ENCODE measurements at regions not wholly inside any gene's neighbourhood (a gene's known extent, or its start where the extent isn't known, plus 50 kb on each side); places are given as distances from the start of the nearest gene placed in this dataset.
A peak's percentile ranks its signal among the peaks of the same experiment; 100 is the strongest.

- Histone ChIP-seq H2AFZ (ENCODE audit: low read length) (no peak overlapping the region), H3K4me3 (ENCODE audit: low read length) (no peak overlapping the region), H3K9me3 (ENCODE audit: low read length) (no peaks in the 10 kb centered on the region), H3K4me1 (ENCODE audit: insufficient read depth, low read length) (no peaks in the 10 kb centered on the region), H3K36me3 (ENCODE audit: low read depth, low read length) (no peaks in the 10 kb centered on the region), H3K27ac (ENCODE audit: low read length) (no peak overlapping the region), H3K27me3 (ENCODE audit: low read length) (no peaks in the 10 kb centered on the region), H3K9ac (ENCODE audit: low read length) (no peak overlapping the region), H4K20me1 (ENCODE audit: low read length) (no peaks in the 10 kb centered on the region), H3K79me2 (ENCODE audit: low read length) (no peaks in the 10 kb centered on the region), H3K9me2 (replicated peaks; ENCODE audit: low read length) (no peaks in the 10 kb centered on the region), H3K4me2 (ENCODE audit: low read length) (no peak overlapping the region), H3F3A (ENCODE audit: low read length, unreplicated experiment) (no peaks in the 10 kb centered on the region)
- no peak for ATAC-seq
- DNase-seq, result no peak
- ChIA-PET POLR2A (ENCODE audit: unreplicated experiment) (no interaction called here), CTCF (no interaction called here)
- intact Hi-C loops (cut with micrococcal nuclease), result no loop called here
- no TSS peak for BruUV-seq (replicated peaks)
- TF ChIP-seq CTCF (conservative IDR thresholded peaks at IDR 0.05; ENCODE audit: low read depth, low read length) (no peak), EZH2 (IDR thresholded peaks at IDR 0.05; ENCODE audit: low read length, unreplicated experiment) (no peak)
Measured at GRCh38 chr9:25613709-25614108, 64.5 kb downstream of the TUSC1 start.

DNA sequence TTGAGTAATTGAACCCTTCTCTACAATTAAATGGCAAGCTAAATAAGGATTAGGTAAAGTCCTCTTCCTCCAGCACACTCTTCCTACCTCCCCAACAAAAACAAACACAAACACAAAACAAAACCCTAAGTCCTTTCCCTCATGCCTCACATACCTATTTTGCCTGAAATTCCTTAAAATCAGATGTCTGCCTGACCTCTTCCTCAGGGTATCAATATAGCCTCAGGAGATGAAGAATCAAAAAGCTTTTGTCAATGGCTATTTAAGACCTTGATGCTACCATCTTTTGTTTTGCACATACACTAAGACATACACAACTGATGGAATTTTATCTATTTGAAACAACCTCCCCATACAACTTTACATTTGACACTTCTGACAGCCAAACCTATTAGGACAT is 75.1 kb downstream of the TUSC1 start:
- no peaks in the 10 kb centered on the region for H4K20me1 ChIP-seq (ENCODE audit: low read length)
- H3K27me3 ChIP-seq (ENCODE audit: low read length), result no peaks in the 10 kb centered on the region
- peaks cover 16% of the 10 kb centered on the region for H3K4me1 ChIP-seq (ENCODE audit: insufficient read depth, low read length)
- no peak overlapping the region for H2AFZ ChIP-seq (ENCODE audit: low read length)
- H3K36me3 ChIP-seq (ENCODE audit: low read depth, low read length), result no peaks in the 10 kb centered on the region
- no peak overlapping the region for H3K4me3 ChIP-seq (ENCODE audit: low read length)
- H3K9me2 ChIP-seq (replicated peaks; ENCODE audit: low read length), result no peaks in the 10 kb centered on the region
- 0 out of 2 replicates have a peak overlapping the region, but pooled peaks have one; percentile 56 for H3K4me2 ChIP-seq (ENCODE audit: low read length)
- TF ChIP-seq CTCF (conservative IDR thresholded peaks at IDR 0.05; ENCODE audit: low read depth, low read length) (no peak), EZH2phosphoT487 (IDR thresholded peaks at IDR 0.05; ENCODE audit: borderline replicate concordance, low read length) (no peak), EZH2 (IDR thresholded peaks at IDR 0.05; ENCODE audit: low read length, unreplicated experiment) (no peak)
- DNase-seq (no peak), ATAC-seq (no peak)
- H3K9me3 ChIP-seq (ENCODE audit: low read length), result no peaks in the 10 kb centered on the region
- H3K9ac ChIP-seq (ENCODE audit: low read length), result no peak overlapping the region
- CTCF ChIA-PET, result no interaction called here
- H3F3A ChIP-seq (ENCODE audit: low read length, unreplicated experiment), result no peaks in the 10 kb centered on the region
- no peak overlapping the region for H3K27ac ChIP-seq (ENCODE audit: low read length)
- BruUV-seq (replicated peaks), result no TSS peak
- H3K79me2 ChIP-seq (ENCODE audit: low read length), result no peaks in the 10 kb centered on the region
- intact Hi-C loops (cut with micrococcal nuclease), result no loop called here
- POLR2A ChIA-PET (ENCODE audit: unreplicated experiment), result no interaction called here

DNA sequence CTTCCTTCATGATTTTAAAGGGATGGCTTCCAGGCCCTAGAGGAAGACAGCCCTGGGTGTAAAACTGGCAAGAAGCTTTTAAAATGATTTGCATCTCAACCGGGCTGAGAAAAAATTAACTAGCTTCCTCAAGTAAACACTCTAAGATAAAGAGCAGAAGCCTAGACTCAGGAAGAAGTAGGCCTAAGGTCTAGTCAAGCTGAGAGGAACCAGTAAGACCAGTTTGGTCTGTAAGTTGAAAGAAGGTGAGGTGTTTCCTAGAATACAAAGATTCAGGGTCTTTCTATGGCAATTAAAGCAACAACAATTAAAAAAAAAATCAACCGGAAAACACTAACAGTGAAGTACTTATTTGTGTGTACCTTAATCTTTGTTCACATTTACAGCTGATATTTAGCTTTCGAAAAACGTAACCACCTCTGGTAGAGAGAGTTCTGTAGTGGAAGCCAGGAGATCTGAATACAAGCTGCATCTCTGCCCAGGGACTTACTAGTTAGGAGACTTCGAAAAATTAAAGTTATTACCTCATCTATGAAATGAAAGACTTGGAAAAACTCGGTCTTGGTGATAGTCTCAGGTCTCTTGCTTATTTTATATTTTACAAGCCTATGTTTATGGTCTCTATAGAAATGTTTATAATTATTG is 75.7 kb downstream of the TUSC1 start:
- Histone ChIP-seq H4K20me1 (ENCODE audit: low read length) (no peaks in the 10 kb centered on the region), H3F3A (ENCODE audit: low read length, unreplicated experiment) (no peaks in the 10 kb centered on the region), H3K36me3 (ENCODE audit: low read depth, low read length) (no peaks in the 10 kb centered on the region), H2AFZ (ENCODE audit: low read length) (peak overlapping the region; percentile 26; the same call in 1 of the 2 replicates), H3K9ac (ENCODE audit: low read length) (no peak overlapping the region), H3K4me1 (ENCODE audit: insufficient read depth, low read length) (peaks cover 16% of the 10 kb centered on the region), H3K27me3 (ENCODE audit: low read length) (no peaks in the 10 kb centered on the region), H3K9me3 (ENCODE audit: low read length) (no peaks in the 10 kb centered on the region), H3K4me2 (ENCODE audit: low read length) (peak overlapping the region; percentile 56), H3K9me2 (replicated peaks; ENCODE audit: low read length) (no peaks in the 10 kb centered on the region), H3K4me3 (ENCODE audit: low read length) (no peak overlapping the region; the same call in 1 of the 2 replicates), H3K79me2 (ENCODE audit: low read length) (no peaks in the 10 kb centered on the region), H3K27ac (ENCODE audit: low read length) (no peak overlapping the region)
- no TSS peak for BruUV-seq (replicated peaks)
- ATAC-seq (peak; percentile 55), DNase-seq (peak; percentile 53)
- CTCF ChIA-PET, result no interaction called here
- intact Hi-C loops (cut with micrococcal nuclease), result no loop called here
- no peak for TF ChIP-seq EZH2phosphoT487 (IDR thresholded peaks at IDR 0.05; ENCODE audit: borderline replicate concordance, low read length)
- no peak for TF ChIP-seq EZH2 (IDR thresholded peaks at IDR 0.05; ENCODE audit: low read length, unreplicated experiment)
- no peak for TF ChIP-seq CTCF (conservative IDR thresholded peaks at IDR 0.05; ENCODE audit: low read depth, low read length)
- POLR2A ChIA-PET (ENCODE audit: unreplicated experiment), result no interaction called here

Data from PC-3 (cell line).